ENCODE measurements at regions not wholly inside any gene's neighbourhood (a gene's known extent, or its start where the extent isn't known, plus 50 kb on each side); places are given as distances from the start of the nearest gene placed in this dataset.

DNA sequence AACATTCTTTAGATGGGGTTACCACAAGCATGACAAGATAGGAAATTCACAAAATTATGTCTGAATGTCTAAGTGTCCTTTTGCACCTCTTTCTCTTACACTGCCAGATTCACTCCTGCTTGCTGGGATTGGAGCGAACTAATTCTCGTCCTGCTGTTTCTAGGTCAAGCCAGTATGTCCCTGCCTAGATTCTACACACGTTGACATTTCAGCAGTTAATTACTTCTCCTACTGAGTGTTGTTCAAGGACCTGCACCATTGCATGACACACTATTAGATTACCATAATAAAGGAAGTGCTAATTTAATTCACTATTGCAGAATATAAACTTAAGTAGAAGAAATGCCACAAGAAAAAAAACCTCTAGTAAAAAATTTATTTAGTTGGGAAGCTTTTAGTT is 1911.7 kb downstream of the PCDH7 start:
- H3K27ac Mint-ChIP-seq, result no peak overlapping the region
- H3K27me3 Mint-ChIP-seq, result no peaks in the 10 kb centered on the region
- intact Hi-C loops (cut with DNase I, micrococcal nuclease), result no loop called here
- H3K36me3 Mint-ChIP-seq (ENCODE audit: low read depth), result no peaks in the 10 kb centered on the region
- no peak for DNase-seq
- H3K4me1 Mint-ChIP-seq, result no peaks in the 10 kb centered on the region
- H3K4me3 Mint-ChIP-seq, result no peak overlapping the region
- CTCF ChIA-PET, result no interaction called here
- POLR2A ChIA-PET, result interaction anchor here (0.6 kb wide), 1 partner anchor 1276 kb away, joined by 7 read pairs; no protein-coding TSS in a partner anchor
- H3K9me3 Mint-ChIP-seq (ENCODE audit: low read depth), result peaks cover 15% of the 10 kb centered on the region
- no peak for ATAC-seq

- intact Hi-C loops (cut with DNase I, micrococcal nuclease), result no loop called here
- ChIA-PET CTCF (no interaction called here), POLR2A (no interaction called here)
- Mint-ChIP-seq H3K4me1 (no peaks in the 10 kb centered on the region), H3K27ac (no peak overlapping the region), H3K4me3 (no peak overlapping the region), H3K27me3 (no peaks in the 10 kb centered on the region), H3K36me3 (ENCODE audit: low read depth) (no peaks in the 10 kb centered on the region), H3K9me3 (ENCODE audit: low read depth) (peaks cover 15% of the 10 kb centered on the region)
- ATAC-seq (no peak), DNase-seq (no peak)
These were observed 1913.3 kb downstream of the PCDH7 start for GRCh38 chr4:32633421-32633820.

GRCh38 chr4:32645653-32646052 is 1925.5 kb downstream of the PCDH7 start:
- ATAC-seq (no peak), DNase-seq (no peak)
- Mint-ChIP-seq H3K9me3 (ENCODE audit: low read depth) (peaks cover 17% of the 10 kb centered on the region), H3K27ac (no peak overlapping the region), H3K27me3 (no peaks in the 10 kb centered on the region), H3K36me3 (ENCODE audit: low read depth) (no peaks in the 10 kb centered on the region), H3K4me1 (no peaks in the 10 kb centered on the region), H3K4me3 (no peak overlapping the region)
- POLR2A ChIA-PET, result no interaction called here
- CTCF ChIA-PET, result no interaction called here
- intact Hi-C loops (cut with DNase I, micrococcal nuclease), result no loop called here

DNA sequence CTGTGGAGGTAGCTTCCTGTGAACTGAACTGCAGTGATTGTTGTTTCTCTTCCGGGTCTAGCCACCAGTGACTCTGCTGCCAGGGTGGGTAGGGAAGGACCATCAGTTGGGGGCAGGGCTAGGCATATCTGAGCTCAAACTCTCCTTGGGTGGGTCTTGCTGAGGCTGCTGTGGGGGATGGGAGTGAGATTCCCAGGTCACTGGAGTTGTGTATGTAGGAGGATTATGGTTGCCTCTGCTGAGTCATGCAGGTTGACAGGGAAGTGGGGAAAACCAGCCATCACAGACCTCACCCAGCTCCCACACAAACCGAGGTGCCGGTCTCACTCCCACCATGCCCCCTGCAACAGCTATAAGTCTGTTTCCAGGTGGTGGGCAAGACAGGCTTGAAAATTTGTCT is 1937.8 kb downstream of the PCDH7 start:
- H3K27ac Mint-ChIP-seq, result no peak overlapping the region
- H3K9me3 Mint-ChIP-seq (ENCODE audit: low read depth), result peaks cover 19% of the 10 kb centered on the region
- CTCF ChIA-PET, result interaction anchor here (0.7 kb wide), 1 partner anchor 19 kb away, joined by 3 read pairs; no protein-coding TSS in a partner anchor
- POLR2A ChIA-PET, result no interaction called here
- intact Hi-C loops (cut with DNase I, micrococcal nuclease), result no loop called here
- DNase-seq (no peak), ATAC-seq (no peak)
- no peaks in the 10 kb centered on the region for H3K27me3 Mint-ChIP-seq
- H3K4me3 Mint-ChIP-seq, result no peak overlapping the region
- no peaks in the 10 kb centered on the region for H3K4me1 Mint-ChIP-seq
- no peaks in the 10 kb centered on the region for H3K36me3 Mint-ChIP-seq (ENCODE audit: low read depth)

GRCh38 chr4:32661229-32661628 is 1941.1 kb downstream of the PCDH7 start:
- ATAC-seq, result no peak
- H3K27me3 Mint-ChIP-seq, result no peaks in the 10 kb centered on the region
- ChIA-PET CTCF (no interaction called here), POLR2A (no interaction called here)
- no peak overlapping the region for H3K27ac Mint-ChIP-seq
- no peaks in the 10 kb centered on the region for H3K36me3 Mint-ChIP-seq (ENCODE audit: low read depth)
- H3K9me3 Mint-ChIP-seq (ENCODE audit: low read depth), result peaks cover 11% of the 10 kb centered on the region
- no peak for DNase-seq
- intact Hi-C loops (cut with DNase I, micrococcal nuclease), result no loop called here
- no peak overlapping the region for H3K4me3 Mint-ChIP-seq
- no peaks in the 10 kb centered on the region for H3K4me1 Mint-ChIP-seq

- ATAC-seq, result no peak
- ChIA-PET POLR2A (no interaction called here), CTCF (no interaction called here)
- Mint-ChIP-seq H3K27me3 (no peaks in the 10 kb centered on the region), H3K27ac (no peak overlapping the region), H3K4me3 (no peak overlapping the region), H3K9me3 (ENCODE audit: low read depth) (peaks cover 3% of the 10 kb centered on the region), H3K4me1 (no peaks in the 10 kb centered on the region), H3K36me3 (ENCODE audit: low read depth) (no peaks in the 10 kb centered on the region)
- intact Hi-C loops (cut with DNase I, micrococcal nuclease), result no loop called here
- DNase-seq, result no peak
These were observed 1942.6 kb downstream of the PCDH7 start for GRCh38 chr4:32662803-32663202.

DNA sequence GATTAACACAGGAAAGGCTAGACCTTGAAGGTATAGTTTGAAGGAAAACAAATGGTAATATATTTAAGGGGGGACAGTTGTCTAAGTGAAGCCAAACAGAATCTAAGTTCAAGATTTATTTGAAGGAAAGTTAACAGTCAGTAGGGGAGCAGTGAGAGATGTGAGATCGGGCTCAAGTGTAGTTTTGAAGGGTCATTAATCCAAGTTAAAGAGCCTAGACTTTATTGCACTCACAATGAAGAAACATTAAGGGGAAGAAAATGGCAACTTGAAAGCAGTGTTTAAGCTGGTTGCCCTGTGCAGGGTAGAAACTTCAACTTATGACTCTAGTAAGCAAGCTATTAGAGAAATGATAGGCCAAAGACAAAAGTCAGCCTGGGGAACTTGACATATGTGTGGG is 1952.2 kb downstream of the PCDH7 start:
- POLR2A ChIA-PET, result no interaction called here

DNA sequence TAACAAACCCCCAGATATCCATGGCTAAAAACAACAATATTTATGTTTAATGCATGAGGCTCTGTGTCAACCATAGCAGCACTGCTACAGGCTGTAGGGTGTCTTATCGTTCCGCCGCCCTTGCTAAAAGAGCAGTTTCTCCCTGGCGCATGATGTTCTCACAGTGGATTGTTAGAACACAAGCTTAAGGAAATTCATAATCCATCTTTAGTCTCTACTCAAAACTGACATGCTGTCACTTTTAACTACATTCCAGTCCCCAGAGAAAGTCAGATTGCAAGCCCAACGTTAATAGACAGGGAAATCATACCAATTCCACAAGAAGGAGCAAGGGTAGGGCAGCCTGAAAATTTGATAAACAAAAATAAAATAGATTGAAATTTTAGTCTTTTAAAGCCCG is 1960.8 kb downstream of the PCDH7 start:
- H3K36me3 Mint-ChIP-seq (ENCODE audit: low read depth), result no peaks in the 10 kb centered on the region
- H3K9me3 Mint-ChIP-seq (ENCODE audit: low read depth), result peaks cover 12% of the 10 kb centered on the region
- H3K4me3 Mint-ChIP-seq, result no peak overlapping the region
- no peaks in the 10 kb centered on the region for H3K4me1 Mint-ChIP-seq
- DNase-seq (no peak), ATAC-seq (no peak)
- CTCF ChIA-PET, result no interaction called here
- POLR2A ChIA-PET, result no interaction called here
- no peaks in the 10 kb centered on the region for H3K27me3 Mint-ChIP-seq
- intact Hi-C loops (cut with DNase I, micrococcal nuclease), result no loop called here
- H3K27ac Mint-ChIP-seq, result no peak overlapping the region

More for the DNA sequence above, 1952.2 kb downstream of the PCDH7 start:
- H3K4me1 Mint-ChIP-seq, result no peaks in the 10 kb centered on the region
- peaks cover 14% of the 10 kb centered on the region for H3K9me3 Mint-ChIP-seq (ENCODE audit: low read depth)
- intact Hi-C loops (cut with DNase I, micrococcal nuclease), result no loop called here
- H3K27ac Mint-ChIP-seq, result no peak overlapping the region
- CTCF ChIA-PET, result interaction anchor here (0.8 kb wide), 1 partner anchor 21 kb away, joined by 3 read pairs; no protein-coding TSS in a partner anchor
- H3K27me3 Mint-ChIP-seq, result no peaks in the 10 kb centered on the region
- H3K4me3 Mint-ChIP-seq, result no peak overlapping the region
- no peaks in the 10 kb centered on the region for H3K36me3 Mint-ChIP-seq (ENCODE audit: low read depth)
- no peak for DNase-seq
- ATAC-seq, result no peak

GRCh38 chr4:32684160-32684559 is 1964.0 kb downstream of the PCDH7 start:
- intact Hi-C loops (cut with DNase I, micrococcal nuclease), result no loop called here

GRCh38 chr4:32686123-32686522 is 1966.0 kb downstream of the PCDH7 start:
- intact Hi-C loops (cut with DNase I, micrococcal nuclease), result no loop called here
- no peak for DNase-seq
- no peaks in the 10 kb centered on the region for H3K4me1 Mint-ChIP-seq
- no peaks in the 10 kb centered on the region for H3K27me3 Mint-ChIP-seq
- no peaks in the 10 kb centered on the region for H3K36me3 Mint-ChIP-seq (ENCODE audit: low read depth)
- no peak overlapping the region for H3K27ac Mint-ChIP-seq
- H3K4me3 Mint-ChIP-seq, result no peak overlapping the region
- peaks cover 9% of the 10 kb centered on the region for H3K9me3 Mint-ChIP-seq (ENCODE audit: low read depth)
- ChIA-PET CTCF (no interaction called here), POLR2A (no interaction called here)
- ATAC-seq, result no peak

More at GRCh38 chr4:32684160-32684559, 1964.0 kb downstream of the PCDH7 start:
- Mint-ChIP-seq H3K4me3 (no peak overlapping the region), H3K27me3 (no peaks in the 10 kb centered on the region), H3K9me3 (ENCODE audit: low read depth) (peaks cover 9% of the 10 kb centered on the region), H3K4me1 (no peaks in the 10 kb centered on the region), H3K36me3 (ENCODE audit: low read depth) (no peaks in the 10 kb centered on the region), H3K27ac (no peak overlapping the region)
- CTCF ChIA-PET, result interaction anchor here (0.7 kb wide), 1 partner anchor 1926 kb away, joined by 4 read pairs; no protein-coding TSS in a partner anchor
- ATAC-seq, result no peak
- POLR2A ChIA-PET, result no interaction called here
- no peak for DNase-seq

DNA sequence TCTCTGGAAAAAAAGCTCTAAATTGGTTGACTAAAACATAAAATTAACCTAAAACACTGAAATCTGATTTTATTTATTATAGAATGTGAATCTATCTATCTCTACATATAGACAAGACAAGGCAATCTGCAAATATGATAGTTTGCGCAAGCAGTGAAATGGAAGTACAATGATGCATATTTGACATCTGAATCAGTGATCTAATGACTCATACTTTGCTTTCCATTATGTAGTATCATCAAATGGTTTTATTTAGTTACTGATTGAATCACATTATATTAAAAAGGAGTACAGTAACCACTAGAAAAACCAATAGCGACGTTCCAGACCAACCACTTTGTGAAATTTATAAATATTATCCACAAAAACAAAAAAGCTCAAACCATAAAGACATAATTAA is 1969.3 kb downstream of the PCDH7 start:
- no peak for ATAC-seq
- ChIA-PET CTCF (no interaction called here), POLR2A (no interaction called here)
- no peaks in the 10 kb centered on the region for H3K36me3 Mint-ChIP-seq (ENCODE audit: low read depth)
- intact Hi-C loops (cut with DNase I, micrococcal nuclease), result no loop called here
- H3K9me3 Mint-ChIP-seq (ENCODE audit: low read depth), result peaks cover 6% of the 10 kb centered on the region
- no peaks in the 10 kb centered on the region for H3K4me1 Mint-ChIP-seq
- no peak overlapping the region for H3K4me3 Mint-ChIP-seq
- DNase-seq, result no peak
- H3K27me3 Mint-ChIP-seq, result no peaks in the 10 kb centered on the region
- H3K27ac Mint-ChIP-seq, result no peak overlapping the region

DNA sequence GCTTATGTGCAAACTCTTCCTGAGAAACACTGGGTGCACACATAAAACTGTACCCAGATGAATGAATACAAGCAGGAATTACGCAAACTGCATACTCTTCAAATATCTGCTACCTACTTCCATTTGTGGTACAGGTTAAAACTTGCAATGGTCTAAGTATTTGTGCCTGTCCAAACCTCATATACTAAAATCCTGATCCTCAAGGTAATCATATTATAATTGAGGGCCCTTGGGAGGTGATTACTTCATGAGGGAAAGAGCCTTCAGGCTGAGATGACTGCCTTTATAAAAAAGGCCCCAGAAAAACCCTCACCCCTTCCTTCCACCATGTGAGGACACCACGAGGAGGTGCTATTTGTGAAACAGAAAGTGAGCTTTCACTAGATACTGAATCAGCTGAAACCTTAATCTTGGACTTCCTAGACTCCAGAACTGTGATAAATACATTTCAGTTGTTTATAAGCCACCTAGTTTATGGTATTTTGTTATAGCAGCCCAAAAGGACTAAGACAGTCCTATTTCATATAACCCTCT is 1977.2 kb downstream of the PCDH7 start:
- CTCF ChIA-PET, result no interaction called here
- intact Hi-C loops (cut with DNase I, micrococcal nuclease), result no loop called here
- no peak overlapping the region for H3K4me3 Mint-ChIP-seq
- H3K9me3 Mint-ChIP-seq (ENCODE audit: low read depth), result peaks cover 15% of the 10 kb centered on the region
- no peaks in the 10 kb centered on the region for H3K4me1 Mint-ChIP-seq
- no peak overlapping the region for H3K27ac Mint-ChIP-seq
- POLR2A ChIA-PET, result no interaction called here
- H3K36me3 Mint-ChIP-seq (ENCODE audit: low read depth), result no peaks in the 10 kb centered on the region
- DNase-seq (no peak), ATAC-seq (no peak)
- H3K27me3 Mint-ChIP-seq, result no peaks in the 10 kb centered on the region

GRCh38 chr4:32700838-32701237 is 1980.7 kb downstream of the PCDH7 start:
- H3K36me3 Mint-ChIP-seq (ENCODE audit: low read depth), result no peaks in the 10 kb centered on the region
- H3K4me3 Mint-ChIP-seq, result no peak overlapping the region
- POLR2A ChIA-PET, result no interaction called here
- ATAC-seq, result no peak
- DNase-seq, result no peak
- CTCF ChIA-PET, result no interaction called here
- no peaks in the 10 kb centered on the region for H3K4me1 Mint-ChIP-seq
- H3K9me3 Mint-ChIP-seq (ENCODE audit: low read depth), result peaks cover 7% of the 10 kb centered on the region
- H3K27ac Mint-ChIP-seq, result no peak overlapping the region
- H3K27me3 Mint-ChIP-seq, result no peaks in the 10 kb centered on the region
- intact Hi-C loops (cut with DNase I, micrococcal nuclease), result no loop called here
